ENCODE measurements at regions not wholly inside any gene's neighbourhood (a gene's known extent, or its start where the extent isn't known, plus 50 kb on each side); places are given as distances from the start of the nearest gene placed in this dataset.

- Mint-ChIP-seq H3K9me3 (peaks cover 34% of the 10 kb centered on the region), H3K4me3 (no peak overlapping the region)
Measured at GRCh38 chr16:7057458-7057857, 275.2 kb upstream of the RBFOX1 start.

GRCh38 chr16:7055443-7055842 lies 277.2 kb upstream of the RBFOX1 start:
- H3K4me3 Mint-ChIP-seq = no peak overlapping the region
- H3K27ac Mint-ChIP-seq = no peak overlapping the region
- no peaks in the 10 kb centered on the region for H3K4me1 Mint-ChIP-seq
- peaks cover 31% of the 10 kb centered on the region for H3K9me3 Mint-ChIP-seq
- H3K27me3 Mint-ChIP-seq = no peaks in the 10 kb centered on the region
- DNase-seq = no peak
- CTCF ChIA-PET = no interaction called here
- POLR2A ChIA-PET = no interaction called here
- H3K36me3 Mint-ChIP-seq (ENCODE audit: low read depth) = no peaks in the 10 kb centered on the region

More at GRCh38 chr16:7057458-7057857, 275.2 kb upstream of the RBFOX1 start:
- DNase-seq = no peak
- ChIA-PET CTCF (no interaction called here), POLR2A (no interaction called here)
- H3K27me3 Mint-ChIP-seq = no peaks in the 10 kb centered on the region
- no peak overlapping the region for H3K27ac Mint-ChIP-seq
- H3K4me1 Mint-ChIP-seq = no peaks in the 10 kb centered on the region
- H3K36me3 Mint-ChIP-seq (ENCODE audit: low read depth) = no peaks in the 10 kb centered on the region

- H3K4me1 Mint-ChIP-seq = no peaks in the 10 kb centered on the region
- ChIA-PET POLR2A (no interaction called here), CTCF (no interaction called here)
- no peak overlapping the region for H3K4me3 Mint-ChIP-seq
- H3K36me3 Mint-ChIP-seq (ENCODE audit: low read depth) = no peaks in the 10 kb centered on the region
- H3K27ac Mint-ChIP-seq = no peak overlapping the region
- DNase-seq = no peak
- no peaks in the 10 kb centered on the region for H3K27me3 Mint-ChIP-seq
- H3K9me3 Mint-ChIP-seq = peaks cover 21% of the 10 kb centered on the region
Measured at GRCh38 chr16:7051591-7052349, 280.9 kb upstream of the RBFOX1 start.

- no peaks in the 10 kb centered on the region for H3K27me3 Mint-ChIP-seq
- no peaks in the 10 kb centered on the region for H3K4me1 Mint-ChIP-seq
- ChIA-PET POLR2A (no interaction called here), CTCF (no interaction called here)
- no peaks in the 10 kb centered on the region for H3K36me3 Mint-ChIP-seq (ENCODE audit: low read depth)
- no peak for DNase-seq
- H3K4me3 Mint-ChIP-seq = no peak overlapping the region
- H3K9me3 Mint-ChIP-seq = peaks cover 26% of the 10 kb centered on the region
- no peak overlapping the region for H3K27ac Mint-ChIP-seq
Measured at GRCh38 chr16:7044331-7044730, 288.3 kb upstream of the RBFOX1 start.

GRCh38 chr16:7038475-7038874 lies 294.2 kb upstream of the RBFOX1 start:
- Mint-ChIP-seq H3K27ac (no peak overlapping the region), H3K4me1 (no peaks in the 10 kb centered on the region), H3K4me3 (no peak overlapping the region), H3K36me3 (ENCODE audit: low read depth) (no peaks in the 10 kb centered on the region), H3K27me3 (no peaks in the 10 kb centered on the region), H3K9me3 (peaks cover 20% of the 10 kb centered on the region)
- ChIA-PET CTCF (no interaction called here), POLR2A (no interaction called here)
- no peak for DNase-seq

GRCh38 chr16:7037495-7037894 lies 295.1 kb upstream of the RBFOX1 start:
- CTCF ChIA-PET = no interaction called here
- no peaks in the 10 kb centered on the region for H3K27me3 Mint-ChIP-seq
- DNase-seq = no peak
- H3K9me3 Mint-ChIP-seq = peaks cover 18% of the 10 kb centered on the region
- no peaks in the 10 kb centered on the region for H3K4me1 Mint-ChIP-seq
- H3K27ac Mint-ChIP-seq = no peak overlapping the region
- no peak overlapping the region for H3K4me3 Mint-ChIP-seq
- POLR2A ChIA-PET = no interaction called here
- no peaks in the 10 kb centered on the region for H3K36me3 Mint-ChIP-seq (ENCODE audit: low read depth)

GRCh38 chr16:7031031-7031430 lies 301.6 kb upstream of the RBFOX1 start:
- H3K9me3 Mint-ChIP-seq = peaks cover 16% of the 10 kb centered on the region
- H3K4me1 Mint-ChIP-seq = no peaks in the 10 kb centered on the region
- H3K4me3 Mint-ChIP-seq = no peak overlapping the region
- no peaks in the 10 kb centered on the region for H3K27me3 Mint-ChIP-seq
- no peaks in the 10 kb centered on the region for H3K36me3 Mint-ChIP-seq (ENCODE audit: low read depth)
- CTCF ChIA-PET = no interaction called here
- POLR2A ChIA-PET = no interaction called here
- no peak overlapping the region for H3K27ac Mint-ChIP-seq
- no peak for DNase-seq

- no peak for DNase-seq
- Mint-ChIP-seq H3K4me1 (no peaks in the 10 kb centered on the region), H3K27me3 (no peaks in the 10 kb centered on the region), H3K36me3 (ENCODE audit: low read depth) (no peaks in the 10 kb centered on the region), H3K27ac (no peak overlapping the region), H3K4me3 (no peak overlapping the region), H3K9me3 (peaks cover 14% of the 10 kb centered on the region)
- POLR2A ChIA-PET = no interaction called here
- CTCF ChIA-PET = interaction anchor here (0.7 kb wide), 1 partner anchor 598 kb away, joined by 6 read pairs; no protein-coding TSS in a partner anchor
Measured at GRCh38 chr16:7027401-7027800, 305.2 kb upstream of the RBFOX1 start.

GRCh38 chr16:7026639-7027038 lies 306.0 kb upstream of the RBFOX1 start:
- Mint-ChIP-seq H3K9me3 (peaks cover 14% of the 10 kb centered on the region), H3K36me3 (ENCODE audit: low read depth) (no peaks in the 10 kb centered on the region), H3K27me3 (no peaks in the 10 kb centered on the region), H3K27ac (no peak overlapping the region), H3K4me3 (no peak overlapping the region), H3K4me1 (no peaks in the 10 kb centered on the region)
- CTCF ChIA-PET = no interaction called here
- POLR2A ChIA-PET = no interaction called here
- no peak for DNase-seq

GRCh38 chr16:7025616-7026190 lies 306.9 kb upstream of the RBFOX1 start:
- ChIA-PET CTCF (no interaction called here), POLR2A (no interaction called here)
- Mint-ChIP-seq H3K9me3 (peaks cover 11% of the 10 kb centered on the region), H3K4me1 (no peaks in the 10 kb centered on the region), H3K27me3 (no peaks in the 10 kb centered on the region), H3K27ac (no peak overlapping the region), H3K4me3 (no peak overlapping the region), H3K36me3 (ENCODE audit: low read depth) (no peaks in the 10 kb centered on the region)
- DNase-seq = peak; percentile 20

- Mint-ChIP-seq H3K4me1 (no peaks in the 10 kb centered on the region), H3K36me3 (ENCODE audit: low read depth) (no peaks in the 10 kb centered on the region), H3K4me3 (no peak overlapping the region), H3K27ac (no peak overlapping the region), H3K9me3 (peaks cover 8% of the 10 kb centered on the region), H3K27me3 (no peaks in the 10 kb centered on the region)
- ChIA-PET POLR2A (no interaction called here), CTCF (no interaction called here)
- DNase-seq = no peak
Measured at GRCh38 chr16:7021653-7022275, 310.9 kb upstream of the RBFOX1 start.

GRCh38 chr16:7017006-7017662 lies 315.5 kb upstream of the RBFOX1 start:
- POLR2A ChIA-PET = no interaction called here
- CTCF ChIA-PET = no interaction called here
- Mint-ChIP-seq H3K9me3 (peaks cover 14% of the 10 kb centered on the region), H3K4me3 (no peak overlapping the region), H3K27me3 (no peaks in the 10 kb centered on the region), H3K36me3 (ENCODE audit: low read depth) (no peaks in the 10 kb centered on the region), H3K4me1 (no peaks in the 10 kb centered on the region), H3K27ac (no peak overlapping the region)
- DNase-seq = no peak

- POLR2A ChIA-PET = no interaction called here
- H3K4me1 Mint-ChIP-seq = no peaks in the 10 kb centered on the region
- no peak overlapping the region for H3K27ac Mint-ChIP-seq
- peaks cover 25% of the 10 kb centered on the region for H3K9me3 Mint-ChIP-seq
- no peaks in the 10 kb centered on the region for H3K36me3 Mint-ChIP-seq (ENCODE audit: low read depth)
- no peaks in the 10 kb centered on the region for H3K27me3 Mint-ChIP-seq
- CTCF ChIA-PET = no interaction called here
- H3K4me3 Mint-ChIP-seq = no peak overlapping the region
- no peak for DNase-seq
Measured at GRCh38 chr16:7014756-7015155, 317.9 kb upstream of the RBFOX1 start.

GRCh38 chr16:7013990-7014389 lies 318.7 kb upstream of the RBFOX1 start:
- no peaks in the 10 kb centered on the region for H3K27me3 Mint-ChIP-seq
- ChIA-PET POLR2A (no interaction called here), CTCF (no interaction called here)
- H3K9me3 Mint-ChIP-seq = peaks cover 30% of the 10 kb centered on the region
- no peaks in the 10 kb centered on the region for H3K4me1 Mint-ChIP-seq
- H3K36me3 Mint-ChIP-seq (ENCODE audit: low read depth) = no peaks in the 10 kb centered on the region
- DNase-seq = no peak
- H3K4me3 Mint-ChIP-seq = no peak overlapping the region
- no peak overlapping the region for H3K27ac Mint-ChIP-seq
